ENCODE measurements at regions not wholly inside any gene's neighbourhood (a gene's known extent, or its start where the extent isn't known, plus 50 kb on each side); places are given as distances from the start of the nearest gene placed in this dataset.
"Not testable (repeated sequence)": the region's sequence is repeated elsewhere in the genome, so short reads cannot be mapped to it uniquely, and the experiment has no call there.

DNA sequence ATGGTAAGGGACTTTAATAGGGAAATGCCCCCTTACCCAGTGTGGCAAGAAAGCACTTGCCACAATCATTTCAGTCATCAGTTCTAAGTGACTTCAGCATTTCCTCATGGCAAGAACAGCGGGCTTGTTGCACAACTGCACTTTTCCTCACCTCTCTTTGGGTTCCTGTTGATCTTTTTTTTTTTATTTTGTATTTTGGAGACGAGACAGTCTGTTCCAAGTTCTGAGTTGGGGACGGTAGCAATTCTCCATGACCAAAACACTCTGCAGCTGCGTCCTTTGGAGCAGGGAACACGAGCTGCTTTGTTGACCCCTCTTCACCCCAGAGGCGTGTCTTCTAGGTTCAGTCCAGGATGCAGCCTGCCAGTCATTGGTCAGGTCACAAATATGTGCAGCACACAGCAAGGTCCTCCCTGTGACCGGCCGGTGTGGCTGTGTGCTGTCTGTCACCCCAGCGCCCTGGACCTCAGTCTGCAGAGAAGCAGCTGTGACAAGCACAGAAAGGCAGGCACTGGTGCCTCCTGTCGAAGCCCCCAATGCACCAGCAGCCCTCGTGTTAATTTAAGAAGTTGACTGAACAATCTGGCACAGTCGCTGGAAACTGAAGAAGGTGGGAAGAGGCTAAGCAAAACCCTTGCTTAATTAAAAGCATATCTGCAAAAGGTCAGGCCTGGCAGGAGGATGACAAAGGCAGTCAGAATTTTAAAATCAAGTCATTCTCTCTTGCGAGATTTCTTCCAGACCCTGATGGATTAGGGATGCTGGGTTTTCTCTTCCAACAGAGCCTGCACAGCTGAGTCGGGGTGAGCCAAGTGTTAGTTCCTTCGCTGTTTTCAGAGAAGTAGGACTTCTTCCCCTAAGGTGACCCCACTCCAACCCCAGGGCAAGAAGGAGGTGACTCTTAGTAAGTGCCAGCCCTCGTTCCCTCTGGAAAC, 96.7 kb upstream of the COPS8 start:
- no peak for DNase-seq (ENCODE audit: low read depth, low spot score)

DNA sequence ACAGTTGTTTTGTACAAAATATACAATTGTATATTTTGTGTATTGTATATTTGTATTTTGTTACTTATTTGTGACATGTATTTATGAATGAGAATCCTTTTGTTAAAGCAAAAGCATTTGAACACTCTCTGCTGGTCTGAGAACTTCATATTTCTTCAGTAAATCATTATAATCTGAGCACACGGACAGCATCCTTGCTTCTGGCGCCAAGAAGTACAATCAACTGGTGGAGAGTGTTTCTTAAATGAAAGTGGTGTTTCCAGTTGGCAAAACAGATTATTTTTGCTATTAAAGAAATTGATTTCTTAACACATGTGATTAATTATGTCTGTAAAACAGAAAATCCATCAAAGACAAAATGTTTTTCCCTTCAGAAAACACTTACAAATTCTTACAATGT, 95.1 kb upstream of the COPS8 start:
- no peak for DNase-seq (ENCODE audit: low read depth, low spot score)

DNA sequence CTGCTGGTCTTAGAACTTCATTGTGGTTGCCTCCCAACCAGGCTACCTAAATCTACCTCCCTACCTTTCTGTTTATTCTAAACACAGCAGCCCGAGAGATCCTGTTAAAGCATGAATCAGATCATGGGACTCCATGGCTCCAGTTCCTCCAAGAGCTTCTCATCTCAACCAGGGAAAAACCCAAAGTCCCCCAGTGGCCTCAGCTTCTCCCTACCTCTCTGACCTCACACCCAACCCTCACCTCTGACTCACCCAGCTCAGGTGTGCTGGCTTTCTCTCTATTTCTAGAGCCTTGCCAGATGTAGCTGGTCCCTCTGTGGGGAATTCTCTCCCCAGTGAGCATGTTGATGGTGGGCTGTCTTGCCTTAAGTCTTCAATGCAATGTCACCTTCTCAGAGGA, 93.8 kb upstream of the COPS8 start:
- DNase-seq (ENCODE audit: low read depth, low spot score): no peak

DNA sequence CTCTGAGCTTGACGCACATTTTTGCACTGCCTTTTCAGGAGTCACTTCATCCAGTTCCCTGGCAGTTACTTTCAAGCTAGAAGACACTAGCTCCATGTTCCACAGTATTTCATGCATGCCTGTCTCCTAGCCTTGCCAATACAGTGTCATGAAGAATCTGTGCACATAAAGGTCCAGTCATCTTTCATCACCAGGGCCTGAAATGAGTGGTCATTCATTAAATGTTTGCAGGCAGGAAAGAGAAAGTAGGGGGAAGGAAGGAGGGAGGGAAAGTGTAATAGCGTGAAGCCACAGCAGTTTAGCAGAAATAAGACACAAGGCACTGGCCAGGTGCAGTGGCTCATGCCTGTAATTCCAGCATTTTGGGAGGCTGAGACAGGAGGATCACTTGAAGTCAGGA, 92.4 kb upstream of the COPS8 start:
- no peak for DNase-seq (ENCODE audit: low read depth, low spot score)

DNA sequence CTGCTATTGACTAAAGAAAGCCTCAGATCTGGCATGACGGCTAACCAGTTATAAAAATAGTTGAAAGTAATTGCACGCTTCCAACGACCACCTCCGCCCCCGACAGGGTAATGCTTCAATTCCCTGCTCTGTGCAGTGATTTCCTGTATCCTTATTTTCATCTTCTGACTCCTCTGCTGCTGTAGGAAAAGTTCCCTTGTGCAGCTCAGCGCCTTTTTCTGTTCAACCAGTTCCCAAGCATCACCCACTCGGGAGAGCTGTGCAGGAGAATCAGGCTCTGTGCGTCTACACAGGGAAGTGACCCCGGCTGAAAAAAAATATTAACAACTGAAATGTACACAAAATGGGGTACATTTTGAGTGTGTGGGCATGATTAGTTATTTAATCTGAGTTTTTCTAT, 91.3 kb upstream of the COPS8 start:
- DNase-seq (ENCODE audit: low read depth, low spot score): no peak

DNA sequence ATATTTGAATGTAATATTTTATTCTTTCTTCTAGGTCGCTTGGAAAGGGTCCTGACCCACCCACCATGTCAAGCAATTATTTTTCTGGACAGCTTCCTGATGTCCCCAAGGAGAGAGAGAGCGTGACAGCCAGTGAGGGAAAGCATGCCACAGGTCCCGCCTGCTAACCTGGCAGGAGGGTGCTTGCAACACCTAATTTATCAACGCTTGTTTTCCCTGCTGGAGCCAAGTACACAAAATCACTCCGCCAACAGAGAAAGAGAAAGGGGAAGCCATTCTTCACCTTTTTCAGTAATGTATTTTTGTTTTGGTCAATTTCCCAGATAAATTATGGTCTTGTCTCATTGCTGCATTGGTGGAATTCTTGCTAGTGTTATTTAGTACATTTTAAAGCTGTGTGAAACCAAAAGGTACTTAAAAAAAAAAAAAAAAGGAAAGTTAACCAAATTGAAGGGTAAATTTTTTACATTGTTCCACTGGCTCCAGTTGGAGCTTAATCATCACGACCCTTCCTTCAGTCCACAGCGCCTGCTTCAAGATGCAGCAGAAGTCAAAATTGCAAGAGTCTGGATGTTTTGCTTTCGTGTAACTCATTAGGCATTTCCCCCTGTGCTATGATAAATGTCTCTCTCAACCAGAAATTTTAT, 88.5 kb upstream of the COPS8 start:
- DNase-seq (ENCODE audit: low read depth, low spot score): peak; percentile 48

DNA sequence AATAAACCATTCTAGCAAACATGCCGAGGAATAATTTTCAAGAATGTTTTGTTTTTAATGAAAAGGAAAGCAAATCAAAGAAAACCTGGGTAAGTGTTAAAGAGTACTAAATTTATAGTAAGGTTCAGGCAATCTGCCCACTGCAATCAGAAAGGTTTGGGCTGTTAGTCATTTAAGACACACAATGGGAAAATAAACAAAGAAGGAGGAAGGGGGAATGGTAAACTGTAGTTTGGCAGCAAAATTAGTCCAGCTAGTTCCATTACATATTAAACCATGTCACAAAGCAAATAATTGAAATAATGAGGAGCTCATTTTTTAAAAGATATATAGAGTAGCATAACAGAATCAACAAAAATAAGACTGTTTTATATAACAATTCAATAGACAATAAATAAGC, 87.5 kb upstream of the COPS8 start:
- peak; percentile 62 for DNase-seq (ENCODE audit: low read depth, low spot score)

DNA sequence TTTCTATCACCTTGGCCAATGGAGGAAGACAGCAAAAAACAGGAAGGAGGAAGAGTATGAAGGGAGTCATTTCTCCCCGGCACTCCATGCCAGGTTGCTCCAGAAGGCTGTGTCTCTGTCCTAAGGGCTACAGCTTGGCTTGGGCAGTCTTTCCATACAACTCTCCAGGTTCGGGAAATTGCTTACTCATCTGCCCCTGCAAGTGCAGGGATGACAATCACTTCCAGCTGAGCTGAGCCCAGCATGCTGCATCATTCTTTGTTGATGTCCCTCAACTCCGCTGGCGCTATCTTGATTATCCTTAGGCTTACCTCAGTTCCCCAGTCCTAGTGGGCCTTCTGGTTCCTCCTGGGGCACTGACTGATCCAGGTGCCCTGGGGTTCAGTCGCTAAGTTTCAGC, 86.9 kb upstream of the COPS8 start:
- DNase-seq (ENCODE audit: low read depth, low spot score): peak; percentile 10

DNA sequence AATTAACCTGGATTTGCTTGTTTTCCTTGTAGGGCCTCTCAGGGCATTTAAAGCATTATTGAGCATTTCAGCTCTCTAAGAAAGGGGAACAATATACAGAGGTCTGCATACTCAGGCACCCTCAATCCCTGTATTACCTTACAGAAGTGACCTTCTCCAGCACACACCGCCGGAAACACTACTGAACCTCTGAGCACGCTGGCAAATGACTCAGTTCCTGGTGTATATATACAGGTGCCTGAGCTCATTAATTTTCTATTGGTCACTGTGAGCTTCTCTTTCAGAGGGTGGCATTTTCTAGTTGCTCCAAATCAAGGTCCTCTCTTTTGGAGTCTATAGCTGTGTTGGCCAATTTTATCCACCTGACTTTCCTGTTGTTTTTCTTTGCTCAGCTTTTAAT, 85.2 kb upstream of the COPS8 start:
- no peak for DNase-seq (ENCODE audit: low read depth, low spot score)

DNA sequence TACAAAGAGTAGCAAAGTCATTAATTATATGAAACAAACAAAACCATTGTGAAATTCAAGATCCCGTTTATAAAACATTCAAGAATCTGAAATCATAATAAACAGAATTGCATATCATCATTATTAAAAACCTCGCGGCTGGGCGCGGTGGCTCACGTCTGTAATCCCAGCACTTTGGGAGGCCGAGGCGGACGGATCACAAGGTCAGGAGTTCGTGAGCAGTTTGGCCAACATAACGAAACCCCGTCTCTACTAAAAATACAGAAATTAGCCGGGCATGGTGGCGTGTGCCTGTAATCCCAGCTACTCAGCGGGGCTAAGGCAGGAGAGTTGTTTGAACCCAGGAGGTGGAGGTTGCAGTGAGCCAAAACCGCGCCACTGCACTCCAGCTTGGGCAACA, 80.3 kb upstream of the COPS8 start:
- DNase-seq (ENCODE audit: low read depth, low spot score): not testable (repeated sequence)

DNA sequence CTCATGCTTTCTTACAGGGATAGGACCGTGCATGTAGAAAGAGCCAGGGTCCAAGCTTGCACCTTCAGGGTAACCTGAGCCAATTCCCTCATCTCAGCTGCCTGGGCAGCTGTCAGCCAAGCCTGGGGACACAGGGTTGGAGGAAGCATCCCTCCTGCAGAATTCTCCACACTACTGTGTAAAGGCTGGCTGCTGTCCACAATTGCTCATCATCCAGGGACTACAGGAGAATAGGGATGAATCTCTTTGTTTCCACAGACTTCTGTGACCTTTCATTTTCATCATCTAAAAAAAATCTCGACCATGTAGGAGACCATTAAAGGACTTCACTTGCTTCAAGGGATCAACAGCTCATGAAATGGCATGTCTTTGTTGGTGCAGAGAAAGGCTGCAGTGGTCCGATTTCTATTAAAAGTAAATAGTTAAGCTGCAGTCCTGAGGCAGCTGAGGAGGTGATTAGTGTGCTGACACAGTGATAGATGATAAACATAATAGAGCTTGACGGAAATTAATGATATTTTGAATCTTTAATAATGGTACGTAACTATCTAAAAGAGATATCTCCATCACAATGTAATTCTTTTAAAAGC, 74.4 kb upstream of the COPS8 start:
- no peak for DNase-seq (ENCODE audit: low read depth, low spot score)

DNA sequence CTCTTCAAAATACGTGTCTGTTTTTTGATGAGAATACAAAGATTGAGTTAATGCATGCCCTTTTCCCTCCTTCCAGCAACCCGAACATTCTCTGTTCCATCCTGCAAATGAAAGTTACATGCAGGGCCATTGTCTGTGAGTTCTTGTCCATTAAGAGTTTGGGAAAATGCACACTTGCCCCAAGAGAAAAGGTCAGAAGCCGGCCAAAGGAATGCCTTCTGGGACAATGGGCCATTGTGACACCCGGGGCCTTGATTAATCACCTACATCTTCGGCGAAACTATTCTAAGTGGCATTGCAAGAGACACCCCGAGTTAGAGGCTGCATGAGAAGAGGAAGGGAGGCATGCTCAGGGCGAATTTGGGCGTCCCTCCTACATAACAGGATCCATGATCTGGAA, 73.7 kb upstream of the COPS8 start:
- DNase-seq (ENCODE audit: low read depth, low spot score): no peak

DNA sequence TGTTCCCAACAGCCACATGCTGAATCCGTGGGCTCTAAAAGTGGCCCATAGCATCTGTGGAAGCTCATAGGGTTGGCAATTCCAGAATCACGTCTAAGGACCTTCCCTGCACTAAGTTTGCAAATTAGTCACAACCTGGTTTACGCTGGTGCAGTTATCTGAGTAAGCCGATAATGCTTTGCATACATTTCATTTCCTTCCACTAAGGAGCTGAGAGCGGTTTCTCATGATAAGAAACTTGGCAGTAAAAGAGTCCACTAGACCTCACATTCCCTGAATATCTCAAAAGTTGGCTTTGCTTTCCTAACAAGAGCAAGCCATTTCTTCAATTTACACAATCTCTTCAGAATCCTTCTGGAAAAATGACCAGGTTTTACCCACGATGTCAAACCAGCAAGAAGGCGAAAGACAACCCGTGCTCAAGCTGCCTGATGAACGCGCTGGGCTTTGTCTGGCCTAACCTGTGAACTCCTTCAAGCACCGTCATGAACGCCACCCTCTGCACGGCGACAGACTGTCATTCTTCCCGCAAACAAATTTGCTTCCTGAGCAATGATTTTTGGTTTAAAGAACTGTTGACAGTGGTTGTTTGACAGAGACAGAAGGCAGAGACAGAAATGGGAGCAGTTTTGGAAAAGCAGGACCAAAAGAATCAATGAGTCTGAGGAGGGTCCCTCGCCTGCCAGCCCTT, 73.0 kb upstream of the COPS8 start:
- DNase-seq (ENCODE audit: low read depth, low spot score): peak; percentile 86

DNA sequence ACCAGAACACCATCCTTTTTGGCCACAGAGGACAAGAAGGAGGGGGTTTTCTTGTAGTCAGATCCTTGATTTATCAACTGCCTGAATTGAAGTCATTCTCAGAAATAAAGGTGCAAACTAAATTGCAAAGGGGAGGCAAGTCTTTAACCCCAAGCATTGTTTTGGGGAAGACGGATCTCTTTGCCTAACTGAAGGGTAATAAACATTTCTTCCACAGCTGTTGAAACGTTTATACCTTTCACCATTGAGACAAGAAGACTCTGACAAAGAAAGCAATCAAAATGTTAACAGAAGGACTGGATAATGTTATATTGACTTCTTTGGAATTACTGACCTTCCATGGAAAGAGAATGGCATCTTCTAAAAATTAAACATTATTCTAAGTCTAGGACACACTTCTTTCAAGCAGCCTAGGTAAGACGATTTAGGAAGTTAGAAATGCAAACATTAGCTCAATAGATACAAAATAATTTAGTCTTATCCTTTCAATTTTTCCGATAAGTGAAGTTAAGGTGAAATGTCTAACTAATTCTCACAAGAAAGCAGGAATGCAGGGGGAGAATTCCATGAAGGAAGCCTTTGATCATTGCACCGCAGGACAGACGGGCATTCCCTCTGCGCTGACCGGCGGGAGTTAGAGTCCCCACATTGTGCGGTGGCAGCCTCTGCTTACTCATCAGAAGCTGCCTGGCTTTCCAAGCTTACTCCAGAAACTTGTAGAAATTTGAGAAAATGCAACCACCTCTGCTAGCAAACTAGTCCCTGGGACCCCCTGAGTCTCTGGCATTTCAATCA, 69.4 kb upstream of the COPS8 start:
- no peak for DNase-seq (ENCODE audit: low read depth, low spot score)

DNA sequence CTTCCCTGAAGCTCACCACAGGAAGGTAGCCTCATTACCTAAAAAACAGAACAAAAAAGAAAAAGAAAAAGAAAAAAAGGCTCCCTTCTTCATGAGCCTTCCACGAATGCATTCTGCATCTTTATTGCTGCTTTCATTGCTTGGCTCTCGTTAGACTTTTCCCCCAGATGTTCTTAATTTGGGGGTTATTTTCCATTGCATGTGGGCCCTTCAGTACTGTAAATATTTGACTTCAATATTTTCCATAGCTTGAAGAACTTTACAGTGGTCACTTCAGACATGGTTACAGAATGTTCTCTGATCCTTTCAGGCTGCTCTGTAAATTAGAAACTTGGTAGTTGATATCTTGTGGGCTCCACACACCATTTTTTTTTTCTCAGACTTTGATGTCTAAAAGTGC, 65.6 kb upstream of the COPS8 start:
- no peak for DNase-seq (ENCODE audit: low read depth, low spot score)

DNA sequence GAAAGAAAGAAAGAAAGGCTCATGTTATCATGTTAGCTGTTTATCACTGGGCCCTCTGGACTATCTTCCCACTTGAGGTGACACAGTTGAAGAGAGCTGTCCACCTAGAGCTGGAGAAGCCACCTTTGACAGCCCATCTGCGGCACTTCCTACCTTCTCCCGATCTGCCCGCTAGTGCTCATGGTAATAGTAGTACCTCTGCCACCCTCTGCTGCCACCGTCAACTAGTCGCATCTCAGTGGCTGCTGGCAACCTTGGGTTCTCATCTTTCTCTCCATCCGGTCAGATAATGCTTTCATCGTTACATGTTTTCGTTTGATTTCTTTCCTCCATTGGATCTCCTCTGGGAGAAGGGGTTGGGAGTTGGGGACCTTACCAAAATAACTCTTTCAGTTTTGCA, 63.2 kb upstream of the COPS8 start:
- DNase-seq (ENCODE audit: low read depth, low spot score): no peak

DNA sequence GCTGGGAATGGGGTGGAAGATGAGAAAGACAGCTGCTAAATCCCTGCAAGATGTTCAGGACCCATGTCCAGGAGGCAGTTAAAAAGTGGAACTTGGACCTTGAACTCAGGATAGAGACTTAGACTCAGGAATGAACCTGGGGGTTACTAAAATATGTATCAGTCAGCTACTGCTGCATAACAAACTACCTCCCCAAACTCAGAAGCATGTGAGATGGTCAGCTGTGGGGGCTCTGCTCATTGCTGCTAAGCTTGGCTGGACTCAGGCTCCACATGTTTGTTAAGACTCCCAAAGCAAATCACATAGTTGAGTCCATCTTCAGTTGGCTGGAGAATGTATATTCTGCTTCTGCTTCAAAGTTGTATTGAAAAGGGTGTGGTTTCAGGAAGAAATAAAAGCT, 61.4 kb upstream of the COPS8 start:
- DNase-seq (ENCODE audit: low read depth, low spot score): no peak

DNA sequence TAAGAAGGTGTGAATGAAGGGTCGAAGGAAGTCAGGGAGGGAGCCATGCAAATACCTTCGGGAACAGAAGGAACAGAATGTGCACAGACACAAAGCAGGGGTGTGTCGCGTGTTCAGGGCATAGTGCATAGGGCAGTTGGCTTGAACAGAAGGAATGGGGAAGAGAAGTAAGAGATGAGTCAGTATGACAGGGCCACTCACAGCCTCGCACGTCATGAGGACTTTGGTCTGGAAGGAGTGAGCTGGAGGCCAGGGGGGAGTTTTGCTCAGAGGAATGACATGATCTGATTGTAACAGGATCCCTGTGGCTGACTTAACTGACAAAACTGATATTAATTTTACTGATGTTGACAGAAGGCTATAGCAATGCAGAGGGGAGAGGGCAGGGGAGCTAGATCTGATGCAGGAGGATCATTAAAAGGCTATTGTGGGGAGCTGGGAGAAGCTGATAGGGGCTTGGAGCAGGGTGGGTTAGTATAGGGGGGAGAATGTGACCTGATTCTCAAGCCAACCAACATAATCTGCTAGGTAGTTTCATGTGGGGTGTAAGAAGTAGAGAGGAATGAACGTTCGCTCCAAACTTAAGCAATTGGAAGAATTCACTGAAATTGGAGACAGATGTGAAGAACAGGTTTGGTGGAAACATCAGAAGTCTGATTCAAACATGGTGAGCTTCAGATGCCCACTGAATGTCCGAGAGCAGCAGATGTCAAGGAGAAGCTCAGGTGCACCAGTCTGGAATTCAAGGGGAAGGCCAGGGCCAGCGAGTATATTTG, 60.4 kb upstream of the COPS8 start:
- DNase-seq (ENCODE audit: low read depth, low spot score): peak; percentile 73

DNA sequence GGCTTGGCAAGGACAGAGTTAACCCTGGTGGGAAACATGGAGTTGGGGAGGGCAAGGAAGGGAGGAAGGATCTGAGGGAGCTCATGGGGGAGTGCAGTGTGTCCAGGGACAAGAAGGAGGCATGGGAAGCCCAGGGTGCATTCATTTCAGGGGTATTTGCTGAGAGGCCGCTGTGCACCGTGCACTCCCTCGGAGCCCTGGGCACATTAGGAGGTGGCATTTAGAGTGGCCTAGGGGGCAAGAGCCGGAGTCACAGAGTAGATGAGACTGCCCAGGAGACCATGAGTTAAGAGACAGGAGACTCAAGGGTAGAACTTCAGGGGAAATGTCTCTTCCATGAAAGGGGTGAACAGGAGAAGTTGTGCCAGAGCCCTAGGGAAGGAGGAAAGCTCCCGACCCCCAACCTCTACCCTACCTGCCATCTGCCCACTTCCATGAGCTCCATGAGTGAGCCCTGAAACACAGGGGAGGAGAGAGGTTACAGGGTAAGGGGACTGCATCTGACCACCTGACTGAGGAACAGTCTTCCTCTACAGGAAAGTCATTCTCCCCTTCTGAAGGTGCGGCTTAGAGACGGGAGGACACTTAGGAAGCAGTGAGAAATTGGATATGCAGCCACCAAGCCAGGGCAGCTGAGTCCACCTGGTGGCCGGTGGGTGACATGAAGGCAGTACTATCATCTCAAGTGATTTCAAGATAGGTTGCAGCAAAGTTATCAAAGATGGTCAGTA, 58.5 kb upstream of the COPS8 start:
- peak; percentile 85 for DNase-seq (ENCODE audit: low read depth, low spot score)

DNA sequence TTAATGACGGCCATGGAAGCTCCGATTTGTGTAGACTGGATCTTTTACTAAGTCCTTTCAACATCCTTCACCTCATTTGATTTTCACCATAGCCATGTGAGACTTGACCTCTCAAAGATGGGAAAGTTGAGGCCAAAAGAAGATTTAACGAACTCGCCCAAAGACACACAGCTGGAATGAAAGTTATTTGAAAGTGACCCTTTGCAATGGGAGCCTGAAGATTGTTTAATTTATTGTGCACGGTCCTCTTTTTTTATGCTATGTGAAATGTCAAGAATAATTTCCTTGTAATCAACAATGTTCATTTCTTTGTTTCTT, 58.0 kb upstream of the COPS8 start:
- no peak for DNase-seq (ENCODE audit: low read depth, low spot score)
